Activated CD4-positive, alpha-beta memory T cell treated with anti-CD3 and anti-CD28 coated beads, Interleukin-2, amount 10 ng/mL, durations not matched to agents 7 days and 5 days (primary cell): ENCODE measurements at regions not wholly inside any gene's neighbourhood (a gene's known extent, or its start where the extent isn't known, plus 50 kb on each side); places are given as distances from the start of the nearest gene placed in this dataset.

Experiments
- CTCF ChIA-PET: fragments of 350-600 bp; sonication (Branson Sonifier 250); formaldehyde crosslinking; loops from one replicate; lab custom pipeline; 2021; ENCODE audit warnings: antibody characterized with exemption, inconsistent platforms; lab: Charles Lee
- POLR2A ChIA-PET: fragments of 350-600 bp; sonication (Branson Sonifier 250); formaldehyde crosslinking; loops from one replicate; lab custom pipeline; 2021; ENCODE audit warnings: antibody characterized with exemption; lab: Charles Lee
- DNase-seq: peaks from one replicate; pipeline ENCODE4 v3.0.0-alpha.2; 2020
- H3K27ac Mint-ChIP-seq: one replicate; pipeline ENCODE4 v1.8.0; 2021; ENCODE audit warnings: mild to moderate bottlenecking, mixed read lengths
- H3K27me3 Mint-ChIP-seq: one replicate; pipeline ENCODE4 v1.8.0; 2021; ENCODE audit warnings: mixed read lengths
- H3K36me3 Mint-ChIP-seq: one replicate; pipeline ENCODE4 v1.8.0; 2021; ENCODE audit warnings: low read depth, mixed read lengths
- H3K4me1 Mint-ChIP-seq: one replicate; pipeline ENCODE4 v1.8.0; 2021; ENCODE audit warnings: mixed read lengths
- H3K4me3 Mint-ChIP-seq: one replicate; pipeline ENCODE4 v1.8.0; 2021; ENCODE audit warnings: mild to moderate bottlenecking, mixed read lengths
- H3K9me3 Mint-ChIP-seq: one replicate; pipeline ENCODE4 v1.8.0; 2021; ENCODE audit warnings: mixed read lengths

DNA sequence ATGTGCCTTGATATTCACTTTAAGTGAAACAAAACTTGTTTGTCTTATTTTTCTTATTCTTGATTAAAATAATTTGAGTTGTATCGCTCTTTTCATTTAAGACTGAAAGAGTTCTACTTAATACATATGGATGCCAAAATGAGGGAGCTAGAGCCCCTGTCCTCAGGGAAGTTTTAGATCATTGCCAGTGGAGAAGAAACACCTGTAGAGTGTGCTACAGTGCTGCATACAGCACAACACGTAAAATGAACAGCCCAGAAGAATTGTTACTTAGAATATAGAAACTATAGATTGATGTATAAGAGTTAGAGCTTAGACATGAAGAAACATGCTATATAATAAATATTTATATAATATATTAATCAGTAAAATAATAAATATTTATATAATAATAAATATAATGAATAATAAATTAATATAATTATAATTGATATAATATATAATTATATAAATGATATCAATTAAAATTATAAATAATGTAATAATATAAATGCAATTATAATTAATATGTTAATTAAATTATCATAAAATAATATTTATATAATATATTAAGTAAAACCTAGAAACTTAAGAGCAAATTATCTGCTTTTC, 1234.7 kb downstream of the ROBO2 start:
- H3K27ac Mint-ChIP-seq: no peak overlapping the region
- ChIA-PET POLR2A (no interaction called here), CTCF (no interaction called here)
- no peaks in the 10 kb centered on the region for H3K27me3 Mint-ChIP-seq
- H3K4me3 Mint-ChIP-seq: no peak overlapping the region
- H3K36me3 Mint-ChIP-seq: no peaks in the 10 kb centered on the region
- DNase-seq: no peak
- no peaks in the 10 kb centered on the region for H3K4me1 Mint-ChIP-seq
- H3K9me3 Mint-ChIP-seq: peaks cover 6% of the 10 kb centered on the region

DNA sequence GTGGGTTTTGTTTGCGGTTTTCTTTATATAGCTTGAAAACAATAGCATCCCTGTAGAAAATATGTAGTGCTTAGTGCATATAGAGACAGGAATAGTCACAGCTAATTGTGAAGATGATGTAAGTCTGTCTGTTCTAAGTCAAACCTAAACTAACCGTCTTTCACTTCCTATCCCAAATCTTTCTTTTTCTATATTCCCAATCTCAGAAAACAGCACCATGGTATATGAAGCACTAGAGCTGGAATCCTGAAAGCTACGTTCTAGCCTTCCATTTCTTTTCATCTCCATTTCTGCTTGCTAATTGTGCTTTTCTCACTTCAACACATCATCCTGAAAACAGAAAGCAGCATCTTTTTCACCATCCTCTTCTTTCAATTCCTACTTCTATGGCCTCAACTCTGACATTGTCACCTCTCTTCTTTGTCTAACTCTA, 1235.5 kb downstream of the ROBO2 start:
- H3K9me3 Mint-ChIP-seq: peaks cover 7% of the 10 kb centered on the region
- ChIA-PET CTCF (no interaction called here), POLR2A (no interaction called here)
- no peak overlapping the region for H3K4me3 Mint-ChIP-seq
- no peaks in the 10 kb centered on the region for H3K27me3 Mint-ChIP-seq
- no peaks in the 10 kb centered on the region for H3K4me1 Mint-ChIP-seq
- no peak for DNase-seq
- H3K36me3 Mint-ChIP-seq: no peaks in the 10 kb centered on the region
- H3K27ac Mint-ChIP-seq: no peak overlapping the region

DNA sequence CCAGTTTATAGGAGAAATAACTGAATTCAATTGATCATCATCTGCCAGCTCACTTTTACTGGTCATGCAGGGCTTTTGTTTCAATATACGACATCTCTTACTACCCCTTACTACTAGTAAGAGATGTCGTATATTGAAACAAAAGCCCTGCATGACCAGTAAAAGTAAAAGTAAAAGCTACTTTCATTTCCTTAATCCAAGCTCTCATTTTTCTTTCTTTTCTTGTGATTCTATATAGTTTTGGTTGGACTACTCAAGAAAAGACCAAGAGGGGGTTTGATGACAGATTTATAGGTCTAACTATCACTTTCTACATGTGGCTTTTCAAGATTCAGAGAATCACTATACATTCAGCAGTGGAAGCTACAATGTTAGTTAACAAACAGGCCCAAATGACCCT, 1237.3 kb downstream of the ROBO2 start:
- CTCF ChIA-PET: no interaction called here
- POLR2A ChIA-PET: no interaction called here
- Mint-ChIP-seq H3K4me3 (no peak overlapping the region), H3K9me3 (peaks cover 13% of the 10 kb centered on the region), H3K27ac (no peak overlapping the region), H3K4me1 (no peaks in the 10 kb centered on the region), H3K36me3 (no peaks in the 10 kb centered on the region), H3K27me3 (no peaks in the 10 kb centered on the region)
- DNase-seq: no peak

DNA sequence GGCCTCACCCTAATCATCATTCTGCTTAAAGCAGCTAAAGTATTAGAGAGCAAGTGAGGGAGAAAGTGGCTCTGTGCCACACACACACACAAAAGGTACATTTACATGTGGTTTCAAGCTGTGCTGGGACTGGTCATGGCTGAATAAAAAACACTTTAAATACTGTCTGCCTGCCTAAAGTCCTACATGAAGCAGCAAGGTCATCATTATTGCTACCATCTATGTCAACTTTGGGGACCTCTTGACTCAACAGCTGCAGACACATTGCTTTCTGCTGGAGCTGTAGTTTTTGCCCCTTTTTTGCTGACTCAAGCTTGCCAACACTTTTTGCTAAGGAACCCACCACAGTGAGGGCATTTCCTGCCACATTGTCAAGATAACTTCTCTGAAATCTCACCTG, 1237.9 kb downstream of the ROBO2 start:
- H3K4me3 Mint-ChIP-seq: no peak overlapping the region
- no peak overlapping the region for H3K27ac Mint-ChIP-seq
- no peaks in the 10 kb centered on the region for H3K36me3 Mint-ChIP-seq
- ChIA-PET POLR2A (no interaction called here), CTCF (no interaction called here)
- H3K27me3 Mint-ChIP-seq: no peaks in the 10 kb centered on the region
- no peak for DNase-seq
- H3K4me1 Mint-ChIP-seq: no peaks in the 10 kb centered on the region
- H3K9me3 Mint-ChIP-seq: peaks cover 17% of the 10 kb centered on the region

DNA sequence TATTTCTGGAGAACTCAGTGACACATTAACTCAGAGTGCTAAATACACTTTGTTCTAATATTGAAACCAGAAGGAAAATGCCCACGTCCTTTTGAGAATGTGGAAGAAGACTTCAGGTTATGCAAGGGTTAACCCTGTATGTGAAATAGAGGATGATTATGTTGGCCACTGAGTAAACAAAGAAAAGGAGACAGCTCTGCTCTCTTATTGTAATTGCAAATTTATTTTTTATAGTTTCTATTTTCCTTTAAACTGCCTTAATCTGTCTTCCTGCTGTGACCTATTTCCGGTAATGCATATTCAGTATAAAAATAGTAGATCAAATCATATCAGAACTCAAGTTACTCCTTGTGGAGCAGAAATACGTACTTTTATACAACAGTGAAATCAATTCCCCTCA, 1239.2 kb downstream of the ROBO2 start:
- Mint-ChIP-seq H3K4me1 (no peaks in the 10 kb centered on the region), H3K27ac (no peak overlapping the region), H3K36me3 (no peaks in the 10 kb centered on the region), H3K27me3 (no peaks in the 10 kb centered on the region), H3K4me3 (no peak overlapping the region), H3K9me3 (peaks cover 19% of the 10 kb centered on the region)
- CTCF ChIA-PET: no interaction called here
- POLR2A ChIA-PET: no interaction called here
- no peak for DNase-seq

DNA sequence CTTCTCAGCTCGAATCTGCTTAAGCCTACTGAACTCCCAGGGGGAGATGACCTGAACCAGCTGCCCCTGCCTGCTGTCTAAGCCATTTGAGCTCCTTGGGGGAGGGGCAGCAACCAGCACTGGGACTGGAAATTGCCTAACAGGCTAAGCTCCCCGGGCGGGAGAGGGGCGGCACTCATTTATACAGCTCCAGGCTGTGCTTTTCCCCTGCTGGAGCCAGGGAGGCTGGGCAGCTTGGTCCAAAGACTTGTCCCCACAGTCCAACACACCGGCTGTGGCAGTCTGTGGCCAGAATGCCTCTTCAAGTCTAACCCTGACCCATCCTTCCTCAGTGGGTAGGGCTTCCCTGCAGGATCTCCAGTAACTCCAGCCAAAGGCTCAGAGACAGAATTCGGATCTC, 1241.5 kb downstream of the ROBO2 start:
- ChIA-PET CTCF (no interaction called here), POLR2A (no interaction called here)
- no peaks in the 10 kb centered on the region for H3K27me3 Mint-ChIP-seq
- H3K4me3 Mint-ChIP-seq: no peak overlapping the region
- no peaks in the 10 kb centered on the region for H3K36me3 Mint-ChIP-seq
- H3K4me1 Mint-ChIP-seq: no peaks in the 10 kb centered on the region
- H3K27ac Mint-ChIP-seq: no peak overlapping the region
- DNase-seq: no peak
- peaks cover 19% of the 10 kb centered on the region for H3K9me3 Mint-ChIP-seq

DNA sequence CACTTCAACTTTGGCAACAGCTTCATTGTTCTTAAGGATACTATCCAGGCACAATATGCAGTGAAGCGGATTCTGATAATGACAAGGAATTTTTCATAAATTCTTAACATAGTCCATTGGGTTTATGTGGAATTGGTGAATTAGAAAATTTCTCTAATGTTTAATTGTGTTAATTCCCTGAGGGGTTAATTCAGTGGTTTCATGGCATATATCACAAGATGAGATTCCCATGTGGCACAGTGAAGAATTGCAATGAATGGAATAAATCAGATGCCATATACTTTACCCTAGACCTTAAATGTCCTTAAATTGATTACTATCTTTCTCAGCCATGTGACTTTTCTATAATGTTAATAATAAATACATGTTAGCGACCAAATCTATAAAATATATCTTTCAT, 1244.1 kb downstream of the ROBO2 start:
- POLR2A ChIA-PET: no interaction called here
- Mint-ChIP-seq H3K4me1 (no peaks in the 10 kb centered on the region), H3K27me3 (no peaks in the 10 kb centered on the region), H3K36me3 (no peaks in the 10 kb centered on the region), H3K9me3 (peaks cover 17% of the 10 kb centered on the region), H3K27ac (no peak overlapping the region), H3K4me3 (no peak overlapping the region)
- DNase-seq: no peak
- CTCF ChIA-PET: no interaction called here

DNA sequence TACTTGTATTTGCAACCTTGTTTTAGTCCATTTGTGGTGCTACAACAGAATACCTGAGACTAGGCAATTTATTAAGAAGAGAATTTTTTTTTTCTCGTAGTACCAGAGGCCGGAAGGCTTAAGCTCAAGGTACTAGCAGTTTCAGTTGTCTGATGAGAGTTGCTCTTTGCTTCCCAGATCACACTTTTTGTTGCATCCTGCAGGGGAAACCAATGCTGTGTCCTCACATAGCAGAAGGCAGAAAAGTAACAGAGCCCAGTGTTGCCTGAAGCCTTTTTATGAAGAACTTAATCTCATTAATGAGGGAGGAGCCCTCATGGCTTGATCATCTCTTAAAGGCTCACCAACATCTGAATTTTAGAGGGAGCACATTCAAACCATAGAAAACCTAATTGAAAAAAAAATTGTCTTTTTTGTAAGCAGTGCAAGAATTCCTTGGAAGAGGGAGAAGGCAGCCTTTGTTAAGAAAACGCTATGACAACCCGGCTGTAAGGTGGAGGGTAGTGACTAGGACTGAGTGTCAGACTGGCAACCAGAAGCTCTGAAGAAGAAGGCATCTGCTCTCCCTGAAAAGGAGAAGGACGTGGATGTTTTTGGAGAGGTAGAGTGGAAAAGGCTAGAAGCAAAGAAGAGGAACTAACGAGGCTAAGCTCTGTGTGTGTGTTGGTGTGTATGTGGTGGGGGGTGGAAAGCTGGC, 1245.3 kb downstream of the ROBO2 start:
- POLR2A ChIA-PET: no interaction called here
- CTCF ChIA-PET: no interaction called here
- no peak overlapping the region for H3K4me3 Mint-ChIP-seq

DNA sequence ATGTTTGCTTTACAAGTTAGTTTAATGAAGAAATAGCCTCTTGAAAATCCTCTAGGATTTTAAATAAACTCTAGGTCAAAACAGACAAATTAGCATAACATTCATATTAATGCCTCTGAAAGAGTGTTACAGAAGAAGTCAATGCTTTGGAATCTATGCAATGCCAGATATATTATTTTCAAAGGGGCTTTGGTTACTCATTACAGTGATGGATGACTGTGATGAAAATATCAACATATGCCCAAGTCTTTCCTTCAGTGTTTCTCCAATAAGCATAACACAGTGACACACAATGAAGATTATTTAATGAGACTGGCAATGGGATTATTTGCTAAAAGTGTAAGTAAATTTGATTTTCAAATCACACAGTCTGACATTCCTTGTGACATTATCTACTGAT, 1247.2 kb downstream of the ROBO2 start:
- Mint-ChIP-seq H3K27ac (no peak overlapping the region), H3K4me3 (no peak overlapping the region), H3K36me3 (no peaks in the 10 kb centered on the region), H3K4me1 (no peaks in the 10 kb centered on the region), H3K9me3 (peaks cover 6% of the 10 kb centered on the region), H3K27me3 (no peaks in the 10 kb centered on the region)
- no peak for DNase-seq
- CTCF ChIA-PET: no interaction called here
- POLR2A ChIA-PET: no interaction called here

More for the DNA sequence above, 1245.3 kb downstream of the ROBO2 start:
- Mint-ChIP-seq H3K9me3 (peaks cover 13% of the 10 kb centered on the region), H3K27me3 (no peaks in the 10 kb centered on the region), H3K4me1 (no peaks in the 10 kb centered on the region), H3K36me3 (no peaks in the 10 kb centered on the region), H3K27ac (no peak overlapping the region)
- DNase-seq: no peak

DNA sequence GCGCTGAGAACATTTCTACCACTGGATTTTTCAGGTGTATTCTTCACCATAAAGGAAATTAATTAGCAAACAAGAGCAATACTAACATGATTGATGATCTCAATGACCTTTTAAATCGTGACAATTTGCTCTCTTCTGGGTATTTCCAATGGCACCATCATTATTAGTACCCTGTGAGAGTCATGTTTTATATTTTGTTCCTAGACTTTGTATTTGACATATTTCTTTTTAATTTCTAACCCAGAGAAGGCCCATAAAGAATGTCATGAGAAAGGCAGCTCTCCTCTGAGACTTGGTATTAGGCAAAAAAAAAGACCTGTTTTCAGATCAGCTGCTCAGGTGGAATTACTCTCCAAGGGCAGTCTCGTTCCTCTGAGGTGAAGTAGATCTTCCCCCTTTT, 1253.4 kb downstream of the ROBO2 start:
- Mint-ChIP-seq H3K36me3 (no peaks in the 10 kb centered on the region), H3K4me1 (no peaks in the 10 kb centered on the region), H3K9me3 (peaks cover 11% of the 10 kb centered on the region), H3K27me3 (no peaks in the 10 kb centered on the region), H3K27ac (no peak overlapping the region), H3K4me3 (no peak overlapping the region)
- no peak for DNase-seq
- ChIA-PET CTCF (interaction anchor here (0.6 kb wide), 1 partner anchor 258 kb away, joined by 4 read pairs; no protein-coding TSS in a partner anchor), POLR2A (no interaction called here)

DNA sequence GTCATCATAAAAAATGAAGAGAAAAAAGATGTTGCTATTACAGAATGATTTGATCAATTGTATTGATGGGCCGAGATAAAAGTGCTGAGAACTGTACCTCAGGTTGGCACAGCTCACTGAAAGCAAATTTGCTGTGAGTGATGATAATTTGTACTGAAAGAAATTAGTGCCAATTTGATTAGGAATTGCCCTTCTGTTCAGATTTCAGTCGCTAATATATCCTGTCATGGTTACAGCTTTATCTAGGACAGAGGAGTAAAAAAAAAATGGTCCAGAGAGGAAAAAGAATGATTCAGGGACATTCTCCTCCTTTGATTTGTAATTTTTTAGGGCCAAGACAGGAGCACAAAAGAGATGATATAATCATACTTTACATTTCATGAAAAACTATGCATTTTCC, 1264.2 kb downstream of the ROBO2 start:
- Mint-ChIP-seq H3K27me3 (no peaks in the 10 kb centered on the region), H3K4me1 (no peaks in the 10 kb centered on the region), H3K27ac (no peak overlapping the region), H3K4me3 (no peak overlapping the region), H3K36me3 (no peaks in the 10 kb centered on the region), H3K9me3 (peaks cover 5% of the 10 kb centered on the region)
- ChIA-PET CTCF (no interaction called here), POLR2A (no interaction called here)
- DNase-seq: no peak

DNA sequence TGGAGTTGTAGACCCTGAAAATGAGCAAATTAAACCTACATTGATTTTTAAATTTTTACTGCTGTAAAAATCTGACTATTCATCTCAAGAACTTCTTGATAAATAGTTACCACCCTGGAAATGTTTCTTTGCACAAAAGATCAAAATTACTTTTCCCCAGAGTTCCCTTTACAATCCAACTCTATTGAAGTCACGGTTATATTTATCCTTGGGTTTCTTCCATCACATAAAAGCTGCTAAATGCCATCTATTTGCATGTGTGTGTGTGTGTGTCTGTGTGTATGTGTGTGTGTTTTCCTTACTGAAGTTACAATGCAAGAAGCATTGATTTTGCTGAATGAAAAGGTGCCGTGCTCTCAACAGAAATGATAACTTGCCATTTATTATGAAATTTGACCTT, 1273.0 kb downstream of the ROBO2 start:
- ChIA-PET CTCF (no interaction called here), POLR2A (no interaction called here)
- Mint-ChIP-seq H3K9me3 (peaks cover 4% of the 10 kb centered on the region), H3K27me3 (no peaks in the 10 kb centered on the region), H3K27ac (no peak overlapping the region), H3K36me3 (no peaks in the 10 kb centered on the region), H3K4me1 (no peaks in the 10 kb centered on the region), H3K4me3 (no peak overlapping the region)
- no peak for DNase-seq

DNA sequence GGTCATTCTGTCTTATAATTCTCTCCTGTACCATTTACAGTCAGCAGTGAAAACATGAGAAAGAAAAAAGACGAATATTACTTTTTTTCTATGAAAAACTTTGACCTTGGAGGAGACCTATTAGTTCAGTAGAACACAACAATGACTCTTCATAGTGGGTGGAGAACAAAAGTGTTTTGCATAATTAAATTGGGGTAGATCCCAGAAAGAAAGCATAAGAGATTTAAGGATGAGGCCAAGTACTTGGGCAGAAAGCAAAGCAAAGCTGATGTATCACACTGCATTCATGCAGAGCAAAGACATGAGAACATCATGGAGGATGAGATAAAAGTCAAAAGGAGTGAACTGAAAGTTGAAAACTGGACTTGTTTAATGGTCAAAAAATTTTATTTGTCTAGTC, 1273.4 kb downstream of the ROBO2 start:
- Mint-ChIP-seq H3K9me3 (peaks cover 4% of the 10 kb centered on the region), H3K36me3 (no peaks in the 10 kb centered on the region), H3K27me3 (no peaks in the 10 kb centered on the region), H3K4me3 (no peak overlapping the region), H3K4me1 (no peaks in the 10 kb centered on the region), H3K27ac (no peak overlapping the region)
- DNase-seq: no peak
- CTCF ChIA-PET: no interaction called here
- POLR2A ChIA-PET: no interaction called here

DNA sequence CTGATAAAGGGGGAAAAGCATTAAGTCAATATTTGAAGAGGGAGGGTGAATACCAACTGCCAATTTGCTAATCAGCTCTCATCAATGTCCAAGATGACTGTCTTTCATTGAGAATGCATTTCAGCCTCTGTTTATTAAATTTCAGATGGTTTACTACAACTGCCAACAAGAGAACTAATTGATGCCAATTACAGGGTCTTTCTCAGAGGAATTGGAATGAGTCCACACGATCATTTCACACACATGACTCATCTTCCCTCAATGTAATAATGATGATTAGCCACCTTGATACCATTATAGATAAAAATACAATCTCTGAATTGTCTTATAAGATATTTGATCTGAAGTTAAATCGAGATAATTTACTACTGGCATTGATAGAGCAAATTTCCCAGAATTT, 1274.4 kb downstream of the ROBO2 start:
- no peak for DNase-seq
- H3K4me1 Mint-ChIP-seq: no peaks in the 10 kb centered on the region
- ChIA-PET POLR2A (no interaction called here), CTCF (no interaction called here)
- H3K27ac Mint-ChIP-seq: no peak overlapping the region
- H3K36me3 Mint-ChIP-seq: no peaks in the 10 kb centered on the region
- no peaks in the 10 kb centered on the region for H3K27me3 Mint-ChIP-seq
- no peak overlapping the region for H3K4me3 Mint-ChIP-seq
- peaks cover 4% of the 10 kb centered on the region for H3K9me3 Mint-ChIP-seq
